DND-41 (cell line): ENCODE measurements at regions not wholly inside any gene's neighbourhood (a gene's known extent, or its start where the extent isn't known, plus 50 kb on each side); places are given as distances from the start of the nearest gene placed in this dataset.

Experiments
- ATAC-seq: fragments of 200-7000 bp; cut with Tn5 transposase; 3 replicates; pipeline ENCODE4 v1.9.1; 2021; ENCODE audit warnings: low read depth; ENCODE audit not compliant: insufficient read depth
- DNase-seq: peaks from one replicate; pipeline ENCODE4 v3.0.0-alpha.2; 2020
- H2AFZ ChIP-seq: 2 replicates; pipeline ENCODE4 v1.6.0; 2012; ENCODE audit warnings: low read depth, low read length
- H3K27ac ChIP-seq: 2 replicates; pipeline ENCODE4 v1.5.1; 2012; ENCODE audit warnings: low read length, inconsistent platforms
- H3K27me3 ChIP-seq: fragments of 200-600 bp; sonication (generic); 2 replicates; pipeline ENCODE4 v1.6.0; 2012; ENCODE audit warnings: low read length, mild to moderate bottlenecking, inconsistent platforms; ENCODE audit not compliant: insufficient read depth, poor library complexity
- H3K36me3 ChIP-seq: 2 replicates; pipeline ENCODE4 v1.5.1; 2012; ENCODE audit warnings: low read length, inconsistent platforms; ENCODE audit not compliant: insufficient read depth
- H3K4me1 ChIP-seq: 2 replicates; pipeline ENCODE4 v1.5.1; 2012; ENCODE audit warnings: mild to moderate bottlenecking, low read length; ENCODE audit not compliant: insufficient read depth
- H3K4me2 ChIP-seq: 2 replicates; pipeline ENCODE4 v1.6.0; 2012; ENCODE audit warnings: mild to moderate bottlenecking, moderate library complexity, low read length, inconsistent platforms; ENCODE audit not compliant: insufficient read depth
- H3K4me3 ChIP-seq, 2 experiments: fragments of 200-600 bp in 1 of 2; shearing (Covaris generic) in 1 of 2; 2 replicates each; pipeline ENCODE4 v1.5.1; 2012 to 2016; ENCODE audit warnings: inconsistent platforms in 2 of 2, low read length in 2 of 2, mild to moderate bottlenecking in 2 of 2, low read depth in 1 of 2, moderate library complexity in 1 of 2
- H3K79me2 ChIP-seq: 2 replicates; pipeline ENCODE4 v1.6.0; 2012; ENCODE audit warnings: low read length, inconsistent platforms; ENCODE audit not compliant: insufficient read depth
- H3K9ac ChIP-seq: 2 replicates; pipeline ENCODE4 v1.6.0; 2012; ENCODE audit warnings: low read depth, mild to moderate bottlenecking, inconsistent platforms, low read length, moderate library complexity
- H3K9me3 ChIP-seq: 2 replicates; pipeline ENCODE4 v1.5.1; 2012; ENCODE audit warnings: low read length, moderate library complexity, mild to moderate bottlenecking, inconsistent platforms; ENCODE audit not compliant: insufficient read depth, severe bottlenecking
- H4K20me1 ChIP-seq: 2 replicates; pipeline ENCODE4 v1.6.0; 2012; ENCODE audit warnings: low read length; ENCODE audit not compliant: insufficient read depth
- EZH2 ChIP-seq: IDR thresholded peaks from 3 replicates; pipeline ENCODE4 v1.6.1; 2012; ENCODE audit warnings: borderline replicate concordance, low read depth, mild to moderate bottlenecking, moderate library complexity, low read length, inconsistent platforms; ENCODE audit not compliant: severe bottlenecking
- TF ChIP-seq, protein P1 (sequence below): IDR thresholded peaks from 2 replicates; pipeline ENCODE4 v1.5.1; 2012; ENCODE audit warnings: borderline replicate concordance, low read length, moderate library complexity, mild to moderate bottlenecking; ENCODE audit not compliant: poor library complexity, severe bottlenecking; ENCODE audit errors: extremely low read depth

DNA sequence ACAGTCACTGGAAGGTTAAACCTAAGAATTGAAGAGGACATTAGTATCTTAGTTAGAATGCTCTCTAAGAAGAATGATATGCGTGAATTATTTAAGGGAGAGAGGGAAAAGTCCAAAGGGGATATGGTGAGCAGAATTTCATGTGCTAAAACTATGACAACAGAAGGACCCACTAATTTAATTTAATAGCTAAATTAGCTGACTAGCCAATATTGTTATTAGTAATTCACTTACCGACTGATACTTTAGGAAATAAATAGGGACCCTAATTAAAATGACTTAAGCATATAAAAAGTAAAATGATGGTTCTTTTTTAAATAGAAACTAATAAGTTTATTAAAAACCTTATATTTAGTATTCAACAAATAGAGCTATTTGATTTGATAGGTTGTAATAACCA, 179.6 kb downstream of the RASSF9 start:
- Histone ChIP-seq H3K4me1 (no peaks in the 10 kb centered on the region), H3K4me3 (no peak overlapping the region)

DNA sequence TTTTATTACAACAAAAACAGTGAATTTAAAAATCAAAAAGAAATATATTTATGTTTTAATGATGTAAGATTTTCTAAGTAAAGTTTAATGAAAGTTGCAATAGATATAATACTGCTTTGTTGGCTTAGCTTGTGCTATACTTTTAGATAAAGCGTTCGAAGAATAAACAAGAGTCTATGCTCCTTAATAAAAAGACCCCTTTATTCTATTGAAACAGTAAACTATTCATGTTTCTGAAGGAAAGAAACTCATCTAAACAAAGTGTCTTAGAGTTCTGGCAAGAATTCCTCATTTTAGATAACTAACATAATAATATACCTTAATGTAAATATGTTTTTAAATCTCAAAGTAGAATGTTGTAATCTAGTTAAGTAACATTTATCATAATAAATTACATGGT, 179.0 kb downstream of the RASSF9 start:
- no peaks in the 10 kb centered on the region for H3K4me1 ChIP-seq
- no peak for ATAC-seq
- H3K27me3 ChIP-seq = no peaks in the 10 kb centered on the region
- no peak overlapping the region for H3K9ac ChIP-seq
- no peak overlapping the region for H3K27ac ChIP-seq
- no peak overlapping the region for H3K4me2 ChIP-seq
- no peak for TF ChIP-seq EZH2
- TF ChIP-seq, protein P1, sequence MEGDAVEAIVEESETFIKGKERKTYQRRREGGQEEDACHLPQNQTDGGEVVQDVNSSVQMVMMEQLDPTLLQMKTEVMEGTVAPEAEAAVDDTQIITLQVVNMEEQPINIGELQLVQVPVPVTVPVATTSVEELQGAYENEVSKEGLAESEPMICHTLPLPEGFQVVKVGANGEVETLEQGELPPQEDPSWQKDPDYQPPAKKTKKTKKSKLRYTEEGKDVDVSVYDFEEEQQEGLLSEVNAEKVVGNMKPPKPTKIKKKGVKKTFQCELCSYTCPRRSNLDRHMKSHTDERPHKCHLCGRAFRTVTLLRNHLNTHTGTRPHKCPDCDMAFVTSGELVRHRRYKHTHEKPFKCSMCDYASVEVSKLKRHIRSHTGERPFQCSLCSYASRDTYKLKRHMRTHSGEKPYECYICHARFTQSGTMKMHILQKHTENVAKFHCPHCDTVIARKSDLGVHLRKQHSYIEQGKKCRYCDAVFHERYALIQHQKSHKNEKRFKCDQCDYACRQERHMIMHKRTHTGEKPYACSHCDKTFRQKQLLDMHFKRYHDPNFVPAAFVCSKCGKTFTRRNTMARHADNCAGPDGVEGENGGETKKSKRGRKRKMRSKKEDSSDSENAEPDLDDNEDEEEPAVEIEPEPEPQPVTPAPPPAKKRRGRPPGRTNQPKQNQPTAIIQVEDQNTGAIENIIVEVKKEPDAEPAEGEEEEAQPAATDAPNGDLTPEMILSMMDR = no peak
- no peak overlapping the region for H3K4me3 ChIP-seq
- H3K9me3 ChIP-seq = no peaks in the 10 kb centered on the region
- no peak overlapping the region for H2AFZ ChIP-seq
- H3K79me2 ChIP-seq = no peaks in the 10 kb centered on the region
- no peaks in the 10 kb centered on the region for H3K36me3 ChIP-seq
- H4K20me1 ChIP-seq = no peaks in the 10 kb centered on the region
- DNase-seq = no peak

More for the DNA sequence above, 179.6 kb downstream of the RASSF9 start:
- Histone ChIP-seq H3K9ac (no peak overlapping the region), H3K9me3 (no peaks in the 10 kb centered on the region), H3K27ac (no peak overlapping the region), H3K36me3 (no peaks in the 10 kb centered on the region), H4K20me1 (no peaks in the 10 kb centered on the region), H3K79me2 (no peaks in the 10 kb centered on the region), H3K27me3 (no peaks in the 10 kb centered on the region), H3K4me2 (no peak overlapping the region), H2AFZ (no peak overlapping the region)
- no peak for TF ChIP-seq EZH2
- TF ChIP-seq, protein P1 = no peak
- ATAC-seq (no peak), DNase-seq (no peak)

DNA sequence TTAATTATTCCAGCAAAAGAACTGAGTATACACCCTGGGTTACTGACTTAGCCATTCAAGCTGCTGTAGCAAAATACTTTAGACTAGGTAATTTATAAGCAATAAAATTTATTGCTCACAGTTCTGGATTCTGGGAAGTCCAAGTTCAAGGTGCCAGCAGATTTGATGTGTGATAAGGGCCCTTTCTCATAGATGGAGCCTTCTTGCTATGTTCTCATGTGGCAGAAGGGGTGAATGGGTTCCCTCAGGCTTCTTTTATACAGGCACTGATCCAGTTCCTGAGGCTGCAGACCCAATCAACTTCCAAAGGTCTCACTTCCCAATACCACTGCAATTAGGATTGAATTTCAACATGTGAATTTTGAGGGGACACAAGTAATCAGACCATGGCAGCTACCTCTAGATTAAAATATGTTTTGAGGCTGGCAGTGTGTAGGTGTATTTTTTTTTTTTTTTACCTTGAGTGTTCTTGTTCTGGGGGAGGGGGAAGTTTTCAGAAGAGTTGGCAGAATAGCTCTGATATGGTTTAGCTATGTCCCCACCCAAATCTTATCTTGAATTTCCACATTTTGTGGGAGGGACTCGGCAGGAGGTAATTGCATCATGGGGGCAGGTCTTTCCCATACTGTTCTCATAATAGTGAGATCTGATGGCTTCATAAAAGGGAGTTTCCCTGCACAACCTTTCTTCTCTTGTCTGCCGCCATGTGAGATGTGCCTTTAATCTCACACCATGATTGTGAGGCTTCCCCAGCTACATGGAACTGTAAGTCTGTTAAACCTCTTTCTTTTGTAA, 178.2 kb downstream of the RASSF9 start:
- no peaks in the 10 kb centered on the region for H3K36me3 ChIP-seq

More for the DNA sequence above, 178.2 kb downstream of the RASSF9 start:
- Histone ChIP-seq H3K27me3 (no peaks in the 10 kb centered on the region), H3K4me2 (no peak overlapping the region), H3K79me2 (no peaks in the 10 kb centered on the region), H3K4me1 (no peaks in the 10 kb centered on the region), H3K27ac (no peak overlapping the region), H2AFZ (no peak overlapping the region), H3K9ac (no peak overlapping the region), H4K20me1 (no peaks in the 10 kb centered on the region), H3K9me3 (no peaks in the 10 kb centered on the region), H3K4me3 (no peak overlapping the region)
- TF ChIP-seq, protein P1 = no peak
- TF ChIP-seq EZH2 = no peak
- ATAC-seq (no peak), DNase-seq (no peak)
